GM12891 (cell line): ENCODE measurements at regions not wholly inside any gene's neighbourhood (a gene's known extent, or its start where the extent isn't known, plus 50 kb on each side); places are given as distances from the start of the nearest gene placed in this dataset.

Experiments used
- PAX5 ChIP-seq: IDR thresholded peaks from 2 replicates; pipeline ENCODE4 v1.6.1; 2011; ENCODE audit warnings: low read length, moderate library complexity, mild to moderate bottlenecking; ENCODE audit not compliant: insufficient read depth, severe bottlenecking
- POLR2A ChIP-seq: IDR thresholded peaks from 2 replicates; pipeline ENCODE4 v1.6.1; 2011; ENCODE audit warnings: low read depth, low read length, control low read depth
- SPI1 ChIP-seq: IDR thresholded peaks from 2 replicates; pipeline ENCODE4 v1.6.1; 2011; ENCODE audit warnings: low read depth, low read length, control low read depth

DNA sequence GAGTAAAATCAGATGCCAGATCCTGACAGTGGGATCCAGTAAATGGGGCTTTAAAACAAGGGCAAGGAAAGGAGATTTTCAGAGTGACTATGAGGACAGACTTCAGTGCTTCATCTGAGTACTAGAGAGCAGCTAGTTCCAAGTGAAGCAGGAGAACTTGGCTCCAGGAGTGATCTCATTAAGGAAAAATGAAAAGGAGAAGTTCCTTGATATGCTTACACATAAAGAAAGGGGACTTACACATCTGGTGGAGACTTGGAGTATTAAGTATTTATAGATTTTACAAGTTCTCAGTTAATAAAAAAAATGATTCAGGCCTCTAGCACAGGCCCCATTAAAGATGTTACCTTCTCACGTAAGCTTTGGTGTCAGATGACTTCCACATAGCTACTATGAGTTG is 105.8 kb downstream of the ICOS start:
- no peak for TF ChIP-seq POLR2A
- TF ChIP-seq SPI1, result no peak
- no peak for TF ChIP-seq PAX5
